ENCODE measurements at regions not wholly inside any gene's neighbourhood (a gene's known extent, or its start where the extent isn't known, plus 50 kb on each side); places are given as distances from the start of the nearest gene placed in this dataset.

GRCh38 chr2:215617060-215617824 lies 181.4 kb upstream of the FN1 start:
- TF ChIP-seq, protein P1, sequence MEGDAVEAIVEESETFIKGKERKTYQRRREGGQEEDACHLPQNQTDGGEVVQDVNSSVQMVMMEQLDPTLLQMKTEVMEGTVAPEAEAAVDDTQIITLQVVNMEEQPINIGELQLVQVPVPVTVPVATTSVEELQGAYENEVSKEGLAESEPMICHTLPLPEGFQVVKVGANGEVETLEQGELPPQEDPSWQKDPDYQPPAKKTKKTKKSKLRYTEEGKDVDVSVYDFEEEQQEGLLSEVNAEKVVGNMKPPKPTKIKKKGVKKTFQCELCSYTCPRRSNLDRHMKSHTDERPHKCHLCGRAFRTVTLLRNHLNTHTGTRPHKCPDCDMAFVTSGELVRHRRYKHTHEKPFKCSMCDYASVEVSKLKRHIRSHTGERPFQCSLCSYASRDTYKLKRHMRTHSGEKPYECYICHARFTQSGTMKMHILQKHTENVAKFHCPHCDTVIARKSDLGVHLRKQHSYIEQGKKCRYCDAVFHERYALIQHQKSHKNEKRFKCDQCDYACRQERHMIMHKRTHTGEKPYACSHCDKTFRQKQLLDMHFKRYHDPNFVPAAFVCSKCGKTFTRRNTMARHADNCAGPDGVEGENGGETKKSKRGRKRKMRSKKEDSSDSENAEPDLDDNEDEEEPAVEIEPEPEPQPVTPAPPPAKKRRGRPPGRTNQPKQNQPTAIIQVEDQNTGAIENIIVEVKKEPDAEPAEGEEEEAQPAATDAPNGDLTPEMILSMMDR (IDR thresholded peaks at IDR 0.05; ENCODE audit: low read length): no peak
- no peak for TF ChIP-seq EZH2 (IDR thresholded peaks at IDR 0.05; ENCODE audit: borderline replicate concordance, low read length)
